ENCODE measurements at regions not wholly inside any gene's neighbourhood (a gene's known extent, or its start where the extent isn't known, plus 50 kb on each side); places are given as distances from the start of the nearest gene placed in this dataset.

- POLR2A ChIA-PET: interaction anchor here (0.6 to 1.2 kb wide), 4 partner anchors 10 to 195 kb away, joined by 3 to 7 read pairs (median 3); no protein-coding TSS in a partner anchor
- Histone ChIP-seq H4K20me1 (replicated peaks; ENCODE audit: control insufficient read depth, insufficient read depth, low read length) (no peaks in the 10 kb centered on the region), H2AFZ (ENCODE audit: low read depth, low read length) (no peak overlapping the region), H3K4me3 (no peak overlapping the region), H3K9me1 (ENCODE audit: control insufficient read depth, insufficient read depth, low read length) (no peaks in the 10 kb centered on the region), H3K79me2 (ENCODE audit: control insufficient read depth, insufficient read depth, low read length) (no peaks in the 10 kb centered on the region), H3K36me3 (ENCODE audit: control insufficient read depth, insufficient read depth, low read length) (no peaks in the 10 kb centered on the region), H3K9me3 (replicated peaks; ENCODE audit: control insufficient read depth, insufficient read depth, low read depth, low read length) (no peaks in the 10 kb centered on the region), H3K4me1 (replicated peaks in 1 of 2; ENCODE audit: control insufficient read depth in 2 of 2, insufficient read depth in 2 of 2, low read length in 2 of 2) (peaks cover 0 to 4% of the 10 kb centered on the region in 2 experiments; a peak in 2 of 5 replicates), H3K9ac (ENCODE audit: insufficient read depth in 1 of 2, low read depth in 2 of 2, low read length in 2 of 2) (no peak overlapping the region), H3K27ac (ENCODE audit: extremely low read depth, low read depth, low read length) (no peak overlapping the region), H3K27me3 (ENCODE audit: control insufficient read depth in 2 of 2, insufficient read depth in 2 of 2, low read length in 2 of 2) (peaks cover 7 to 43% of the 10 kb centered on the region in 2 experiments; a peak in 4 of 5 replicates), H3K4me2 (ENCODE audit: insufficient read depth, low read length) (no peak overlapping the region)
- DNase-seq (ENCODE audit: extremely low read depth in 1 of 4, low spot score in 3 of 4): no peak
- no TSS peak for BruUV-seq (replicated peaks)
- CTCF ChIA-PET (ENCODE audit: low intra/inter-chr PET ratio): no interaction called here
- intact Hi-C loops (cut with micrococcal nuclease) (no loop called here), in situ Hi-C loops (cut with MboI) (no loop called here)
- WGBS (ENCODE audit: insufficient coverage, low coverage, missing lambda C conversion rate): 28% methylated on average over 11 of the region's 11 CpGs
- no peak for FAIRE-seq
- no peak for ATAC-seq
- TF ChIP-seq, protein P1, sequence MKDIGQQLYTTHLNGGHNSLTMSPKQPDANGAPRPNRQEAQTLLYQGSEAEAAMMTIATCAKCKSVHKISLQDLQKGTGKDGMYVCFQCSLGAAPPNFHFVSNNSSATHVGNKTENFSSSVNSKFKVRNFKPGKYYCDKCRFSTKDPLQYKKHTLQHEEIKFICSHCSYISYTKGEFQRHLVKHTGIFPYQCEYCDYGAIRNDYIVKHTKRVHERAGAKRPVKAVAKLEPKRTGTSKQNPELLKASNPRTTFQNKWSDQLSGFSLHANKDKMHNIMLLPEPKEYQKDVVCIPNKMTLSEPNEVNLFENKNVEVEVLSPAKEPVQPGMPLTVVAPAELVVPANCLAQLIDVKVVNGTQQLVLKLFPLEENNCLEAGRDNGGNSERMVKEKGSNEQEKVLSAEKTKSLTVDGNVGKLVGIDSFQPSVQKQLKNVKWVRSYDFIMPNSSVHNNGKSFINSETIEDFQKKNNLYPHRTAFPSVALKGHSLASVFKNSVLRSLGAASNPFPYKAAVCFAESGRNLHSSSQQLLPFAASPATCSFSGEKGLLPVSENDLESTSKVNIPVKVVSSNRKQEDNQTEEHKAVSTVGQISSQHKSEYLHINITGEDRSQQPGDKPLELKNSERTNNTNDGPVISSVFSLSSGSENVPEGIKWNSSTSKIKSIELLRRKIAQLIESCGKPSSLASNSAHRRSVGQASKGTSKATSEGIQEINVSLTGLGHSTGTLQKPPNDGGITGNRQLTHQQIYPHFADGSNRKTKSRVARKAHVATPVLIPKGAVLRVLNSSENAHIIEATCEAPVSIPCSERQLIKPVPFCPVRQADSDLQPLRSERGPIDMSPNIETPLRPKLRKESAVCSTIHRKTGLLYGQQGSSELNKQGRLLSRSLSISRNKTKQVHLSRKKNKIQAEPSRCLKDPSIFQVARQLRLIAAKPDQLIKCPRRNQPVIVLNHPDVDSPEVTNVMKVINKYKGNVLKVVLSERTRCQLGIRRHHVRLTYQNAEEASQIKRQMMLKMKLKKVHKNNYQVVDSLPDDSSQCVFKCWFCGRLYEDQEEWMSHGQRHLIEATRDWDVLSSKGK (CRISPR knock-in tag; IDR thresholded peaks at IDR 0.05): no peak
- TF ChIP-seq KDM1A (IDR thresholded peaks at IDR 0.05) (no peak), GTF2B (IDR thresholded peaks at IDR 0.05; ENCODE audit: extremely low read depth, insufficient read length) (no peak), MYBL2 (IDR thresholded peaks at IDR 0.05; ENCODE audit: low read depth) (no peak), MYBL2 (CRISPR knock-in tag; IDR thresholded peaks at IDR 0.05; ENCODE audit: borderline replicate concordance) (no peak), ZNF444 (CRISPR knock-in tag; IDR thresholded peaks at IDR 0.05) (no peak), CTCFL (IDR thresholded peaks at IDR 0.05; ENCODE audit: borderline replicate concordance, insufficient read depth, low read depth, low read length, poor library complexity, severe bottlenecking) (no peak)
- TF ChIP-seq, protein P2, sequence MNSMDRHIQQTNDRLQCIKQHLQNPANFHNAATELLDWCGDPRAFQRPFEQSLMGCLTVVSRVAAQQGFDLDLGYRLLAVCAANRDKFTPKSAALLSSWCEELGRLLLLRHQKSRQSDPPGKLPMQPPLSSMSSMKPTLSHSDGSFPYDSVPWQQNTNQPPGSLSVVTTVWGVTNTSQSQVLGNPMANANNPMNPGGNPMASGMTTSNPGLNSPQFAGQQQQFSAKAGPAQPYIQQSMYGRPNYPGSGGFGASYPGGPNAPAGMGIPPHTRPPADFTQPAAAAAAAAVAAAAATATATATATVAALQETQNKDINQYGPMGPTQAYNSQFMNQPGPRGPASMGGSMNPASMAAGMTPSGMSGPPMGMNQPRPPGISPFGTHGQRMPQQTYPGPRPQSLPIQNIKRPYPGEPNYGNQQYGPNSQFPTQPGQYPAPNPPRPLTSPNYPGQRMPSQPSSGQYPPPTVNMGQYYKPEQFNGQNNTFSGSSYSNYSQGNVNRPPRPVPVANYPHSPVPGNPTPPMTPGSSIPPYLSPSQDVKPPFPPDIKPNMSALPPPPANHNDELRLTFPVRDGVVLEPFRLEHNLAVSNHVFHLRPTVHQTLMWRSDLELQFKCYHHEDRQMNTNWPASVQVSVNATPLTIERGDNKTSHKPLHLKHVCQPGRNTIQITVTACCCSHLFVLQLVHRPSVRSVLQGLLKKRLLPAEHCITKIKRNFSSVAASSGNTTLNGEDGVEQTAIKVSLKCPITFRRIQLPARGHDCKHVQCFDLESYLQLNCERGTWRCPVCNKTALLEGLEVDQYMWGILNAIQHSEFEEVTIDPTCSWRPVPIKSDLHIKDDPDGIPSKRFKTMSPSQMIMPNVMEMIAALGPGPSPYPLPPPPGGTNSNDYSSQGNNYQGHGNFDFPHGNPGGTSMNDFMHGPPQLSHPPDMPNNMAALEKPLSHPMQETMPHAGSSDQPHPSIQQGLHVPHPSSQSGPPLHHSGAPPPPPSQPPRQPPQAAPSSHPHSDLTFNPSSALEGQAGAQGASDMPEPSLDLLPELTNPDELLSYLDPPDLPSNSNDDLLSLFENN (IDR thresholded peaks at IDR 0.05; ENCODE audit: low read depth in 2 of 2, low read length in 2 of 2): no peak
Measured at GRCh38 chr15:66880380-66881155, 178.5 kb downstream of the SMAD6 start.
